HCT116 (cell line): ENCODE measurements at regions not wholly inside any gene's neighbourhood (a gene's known extent, or its start where the extent isn't known, plus 50 kb on each side); places are given as distances from the start of the nearest gene placed in this dataset.

Experiments
- ATAC-seq: fragments of 200-7000 bp; cut with Tn5 transposase; 2 replicates; pipeline ENCODE4 v1.9.1; 2020; ENCODE audit warnings: mild to moderate bottlenecking, moderate library complexity
- BruUV-seq: library from RNA; stranded (reverse); fragments of 400-500 nt; replicated peaks from 2 replicates; lab custom pipeline; 2021; lab: Mats Ljungman, UMichigan
- CTCF ChIA-PET: fragments of 300-600 bp; sonication (Branson Sonifier 250); formaldehyde crosslinking; loops from one replicate; lab custom pipeline; 2021; ENCODE audit warnings: antibody characterized with exemption; lab: Charles Lee
- POLR2A ChIA-PET: fragments of 300-600, 350-600 bp; sonication (Branson Sonifier 250); formaldehyde crosslinking; loops from one replicate; lab custom pipeline; 2021; ENCODE audit warnings: antibody characterized with exemption; lab: Charles Lee
- RAD21 ChIA-PET, 2 experiments: fragments of 300-600 bp; sonication (Branson Sonifier 250); formaldehyde crosslinking; loops; one replicate each; lab custom pipeline; 2023; ENCODE audit warnings: low total read pairs in 2 of 2; ENCODE audit not compliant: uncharacterized antibody in 2 of 2, unreplicated experiment in 2 of 2, low non-redundant PET in 1 of 2; lab: Charles Lee
- DNase-seq: peaks from one replicate; pipeline ENCODE4 v3.0.0-alpha.2; 2010; ENCODE audit warnings: low read depth, low spot score
- H2AFZ ChIP-seq: fragments of 200-600 bp; shearing (Covaris generic), sonication (generic); 2 replicates; pipeline ENCODE4 v1.6.1; 2017; ENCODE audit warnings: low read depth, mixed run types, mixed read lengths, antibody characterized with exemption, low read length; ENCODE audit not compliant: poor library complexity, severe bottlenecking
- H3K27ac ChIP-seq: 2 replicates; pipeline ENCODE4 v1.5.1; 2012; ENCODE audit warnings: low read depth, low read length
- H3K27me3 ChIP-seq: fragments of 200-600 bp; sonication (generic); 2 replicates; pipeline ENCODE4 v1.6.1; 2016; ENCODE audit warnings: mixed run types, low read length, mixed read lengths; ENCODE audit not compliant: insufficient read depth
- H3K36me3 ChIP-seq, 2 experiments: fragments of 200-500 bp in 1 of 2; fragments of 200-600 bp in 1 of 2; sonication (Bioruptor generic) in 1 of 2; sonication (generic) in 1 of 2; 2 replicates each; pipeline versions ENCODE4 v1.5.1 to v1.6.1; 2014 to 2016; ENCODE audit warnings: low read length in 2 of 2, inconsistent platforms in 1 of 2, mixed read lengths in 1 of 2, mixed run types in 1 of 2; ENCODE audit not compliant: insufficient read depth in 2 of 2, control insufficient read depth in 1 of 2
- H3K4me1 ChIP-seq, 2 experiments: fragments of 200-600 bp in 1 of 2; sonication (generic) in 1 of 2; 2 replicates each; pipeline versions ENCODE4 v1.5.1 to v1.6.1; 2012 to 2017; ENCODE audit warnings: low read length in 2 of 2, inconsistent platforms in 1 of 2, mild to moderate bottlenecking in 1 of 2, mixed read lengths in 1 of 2, mixed run types in 1 of 2, moderate library complexity in 1 of 2; ENCODE audit not compliant: insufficient read depth in 2 of 2, control insufficient read depth in 1 of 2
- H3K4me2 ChIP-seq: fragments of 200-600 bp; sonication (generic); 2 replicates; pipeline ENCODE4 v1.6.1; 2017; ENCODE audit warnings: mixed run types, low read length, mixed read lengths
- H3K4me3 ChIP-seq, 2 experiments: fragments of 200-600 bp in 1 of 2; sonication (generic) in 1 of 2; replicated peaks in 1 of 2; 2 replicates each; pipeline ENCODE4 v1.5.1; 2011 to 2016; ENCODE audit warnings: low read length in 2 of 2, control low read depth in 1 of 2, low read depth in 1 of 2, mild to moderate bottlenecking in 1 of 2, mixed read lengths in 1 of 2, mixed run types in 1 of 2
- H3K79me2 ChIP-seq: fragments of 200-600 bp; sonication (generic); 2 replicates; pipeline ENCODE4 v1.6.1; 2017; ENCODE audit warnings: mild to moderate bottlenecking, mixed run types, low read length, moderate library complexity, mixed read lengths; ENCODE audit not compliant: insufficient read depth
- H3K9ac ChIP-seq: fragments of 200-600 bp; sonication (generic); 2 replicates; pipeline ENCODE4 v1.6.1; 2016; ENCODE audit warnings: low read length, mixed read lengths
- H3K9me2 ChIP-seq: fragments of 200-600 bp; sonication (generic), shearing (Covaris generic); 2 replicates; pipeline ENCODE4 v1.6.1; 2017; ENCODE audit warnings: mixed run types, mild to moderate bottlenecking, moderate library complexity; ENCODE audit not compliant: insufficient read depth
- H3K9me3 ChIP-seq, 2 experiments: fragments of 200-500 bp in 1 of 2; fragments of 200-600 bp in 1 of 2; sonication (Bioruptor generic) in 1 of 2; sonication (generic) in 1 of 2; 2 replicates each; pipeline ENCODE4 v1.6.1; 2014 to 2017; ENCODE audit warnings: low read length in 2 of 2, mixed read lengths in 2 of 2, inconsistent platforms in 1 of 2, low read depth in 1 of 2, mild to moderate bottlenecking in 1 of 2, mixed run types in 1 of 2, moderate library complexity in 1 of 2; ENCODE audit not compliant: control insufficient read depth in 1 of 2, insufficient read depth in 1 of 2
- H4K20me1 ChIP-seq: fragments of 200-600 bp; sonication (generic), shearing (Covaris generic); 2 replicates; pipeline ENCODE4 v1.6.1; 2017; ENCODE audit warnings: mixed run types, mild to moderate bottlenecking, moderate library complexity; ENCODE audit not compliant: insufficient read depth
- CBX3 ChIP-seq: IDR thresholded peaks from 2 replicates; pipeline ENCODE4 v1.6.1; 2012; ENCODE audit warnings: low read depth
- CEBPB ChIP-seq: IDR thresholded peaks from 2 replicates; pipeline ENCODE4 v1.6.1; 2012; ENCODE audit warnings: low read depth
- EGR1 ChIP-seq: IDR thresholded peaks from 2 replicates; pipeline ENCODE4 v1.6.1; 2012; ENCODE audit warnings: low read depth
- ELF1 ChIP-seq: IDR thresholded peaks from 2 replicates; pipeline ENCODE4 v1.6.1; 2012; ENCODE audit warnings: low read depth, borderline replicate concordance
- EZH2 ChIP-seq: fragments of 200-600 bp; sonication (generic); IDR thresholded peaks from 2 replicates; pipeline ENCODE4 v1.6.1; 2017; ENCODE audit warnings: antibody characterized with exemption, mixed run types
- EZH2phosphoT487 ChIP-seq: fragments of 200-600 bp; IDR thresholded peaks from 2 replicates; pipeline ENCODE4 v1.6.1; 2018; ENCODE audit warnings: antibody characterized with exemption, borderline replicate concordance
- FOSL1 ChIP-seq: IDR thresholded peaks from 2 replicates; pipeline ENCODE4 v1.6.1; 2012; ENCODE audit warnings: low read depth
- JUND ChIP-seq: IDR thresholded peaks from 2 replicates; pipeline ENCODE4 v1.6.1; 2012
- POLR2A ChIP-seq: IDR thresholded peaks from 2 replicates; pipeline ENCODE4 v1.7.0; 2011; ENCODE audit warnings: borderline replicate concordance; ENCODE audit not compliant: insufficient read depth, insufficient read length; ENCODE audit errors: extremely low read depth
- POLR2AphosphoS5 ChIP-seq: IDR thresholded peaks from 2 replicates; pipeline ENCODE4 v1.6.1; 2011; ENCODE audit warnings: mild to moderate bottlenecking, low read depth, low read length, moderate library complexity
- RAD21 ChIP-seq: IDR thresholded peaks from 2 replicates; pipeline ENCODE4 v1.6.1; 2012; ENCODE audit warnings: low read depth, mild to moderate bottlenecking
- REST ChIP-seq: IDR thresholded peaks from 2 replicates; pipeline ENCODE4 v1.6.1; 2012; ENCODE audit warnings: low read depth
- SIN3A ChIP-seq: IDR thresholded peaks from 2 replicates; pipeline ENCODE4 v1.6.1; 2012; ENCODE audit warnings: low read depth
- SRF ChIP-seq: IDR thresholded peaks from 2 replicates; pipeline ENCODE4 v1.6.1; 2012; ENCODE audit warnings: low read depth
- TCF7L2 ChIP-seq: IDR thresholded peaks from 2 replicates; pipeline ENCODE4 v1.7.0; 2011; ENCODE audit warnings: borderline replicate concordance, inconsistent platforms; ENCODE audit not compliant: insufficient read depth, insufficient read length; ENCODE audit errors: extremely low read depth
- YY1 ChIP-seq: IDR thresholded peaks from 2 replicates; pipeline ENCODE4 v1.6.1; 2011; ENCODE audit warnings: low read length, low read depth, moderate library complexity, mild to moderate bottlenecking; ENCODE audit not compliant: insufficient replicate concordance; ENCODE audit errors: extremely low read depth
- ZFX ChIP-seq: fragments of 450-650 bp; IDR thresholded peaks from 2 replicates; pipeline ENCODE4 v1.6.1; 2017
- ZNF274 ChIP-seq: fragments of 200-500 bp; sonication (Bioruptor generic); IDR thresholded peaks from 2 replicates; pipeline ENCODE4 v1.6.1; 2014; ENCODE audit warnings: mild to moderate bottlenecking, low read depth, low read length, inconsistent platforms
- intact Hi-C: fragments of 100-400 bp; cut with micrococcal nuclease; formaldehyde crosslinking; loops from 2 replicates; pipeline ENCODE4 v1.10.0; 2022
- TF ChIP-seq, protein P1 (sequence below): IDR thresholded peaks from 2 replicates; pipeline ENCODE4 v1.6.1; 2012

DNA sequence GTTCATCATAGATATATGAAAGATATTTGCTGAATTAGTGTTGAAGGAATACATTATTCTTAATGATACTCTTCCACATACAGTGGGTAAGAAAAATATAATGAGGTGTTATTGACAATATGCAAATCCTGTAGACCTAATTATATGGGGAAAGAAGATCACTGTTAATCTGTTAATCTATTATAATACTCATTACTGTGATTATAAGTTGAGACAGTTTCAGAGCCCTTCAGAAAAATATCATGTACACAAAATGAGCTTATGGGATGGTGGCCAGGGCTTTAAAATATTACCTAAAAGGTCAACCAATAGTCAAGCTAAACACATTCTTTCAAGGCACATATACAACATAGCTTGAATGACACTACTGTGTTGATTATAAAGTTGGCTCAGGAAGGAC, 163.5 kb downstream of the NOL4 start:
- H2AFZ ChIP-seq: no peak overlapping the region
- no TSS peak for BruUV-seq

DNA sequence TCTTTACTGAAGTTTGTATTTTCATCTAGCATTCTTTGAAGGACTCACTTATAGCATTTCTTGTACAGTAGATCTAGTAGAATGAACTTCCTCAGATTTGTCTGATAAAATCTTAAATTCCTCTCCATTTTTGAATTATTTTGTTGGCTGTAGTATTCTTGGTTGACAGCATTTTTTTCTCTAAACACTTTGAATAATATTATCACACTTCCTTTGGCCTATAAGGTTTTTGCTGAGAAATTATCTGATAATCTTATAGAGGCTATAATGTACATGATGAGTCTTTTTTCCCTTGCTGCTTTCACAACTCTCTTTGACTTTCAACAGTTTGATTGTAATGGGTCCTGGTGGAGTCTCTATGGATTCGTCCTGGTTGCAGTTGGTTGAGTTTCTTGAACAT, 169.5 kb downstream of the NOL4 start:
- DNase-seq: no peak
- no peaks in the 10 kb centered on the region for H3K9me2 ChIP-seq
- intact Hi-C loops: no loop called here
- POLR2A ChIA-PET: no interaction called here
- ATAC-seq: no peak
- RAD21 ChIA-PET: no interaction called here
- H3K9ac ChIP-seq: no peak overlapping the region
- no peaks in the 10 kb centered on the region for H3K36me3 ChIP-seq
- no peak overlapping the region for H3K27ac ChIP-seq
- no peaks in the 10 kb centered on the region for H3K4me1 ChIP-seq
- no TSS peak for BruUV-seq
- CTCF ChIA-PET: no interaction called here
- TF ChIP-seq ZFX: no peak
- TF ChIP-seq TCF7L2: no peak
- no peak for TF ChIP-seq JUND
- no peak for TF ChIP-seq POLR2AphosphoS5
- no peak for TF ChIP-seq YY1
- TF ChIP-seq ELF1: no peak
- TF ChIP-seq, protein P1, sequence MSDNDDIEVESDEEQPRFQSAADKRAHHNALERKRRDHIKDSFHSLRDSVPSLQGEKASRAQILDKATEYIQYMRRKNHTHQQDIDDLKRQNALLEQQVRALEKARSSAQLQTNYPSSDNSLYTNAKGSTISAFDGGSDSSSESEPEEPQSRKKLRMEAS: no peak
- TF ChIP-seq CEBPB: no peak
- no peak for TF ChIP-seq SIN3A
- no peak for TF ChIP-seq EZH2phosphoT487
- no peak for TF ChIP-seq REST
- TF ChIP-seq CBX3: no peak
- no peak for TF ChIP-seq FOSL1
- TF ChIP-seq EGR1: no peak
- TF ChIP-seq SRF: no peak
- no peak overlapping the region for H3K4me3 ChIP-seq
- peaks cover 0 to 12% of the 10 kb centered on the region in 2 experiments; a peak in 2 of 4 replicates for H3K9me3 ChIP-seq
- no peak overlapping the region for H2AFZ ChIP-seq
- no peaks in the 10 kb centered on the region for H4K20me1 ChIP-seq
- no peaks in the 10 kb centered on the region for H3K27me3 ChIP-seq
- H3K79me2 ChIP-seq: no peaks in the 10 kb centered on the region
- H3K4me2 ChIP-seq: no peak overlapping the region

More for the DNA sequence above, 163.5 kb downstream of the NOL4 start:
- Histone ChIP-seq H3K27ac (no peak overlapping the region), H3K4me3 (no peak overlapping the region), H3K4me1 (no peaks in the 10 kb centered on the region), H3K27me3 (no peaks in the 10 kb centered on the region), H3K36me3 (no peaks in the 10 kb centered on the region), H3K9me2 (no peaks in the 10 kb centered on the region), H4K20me1 (no peaks in the 10 kb centered on the region), H3K9ac (no peak overlapping the region), H3K9me3 (peaks cover 0 to 16% of the 10 kb centered on the region in 2 experiments; a peak in 2 of 4 replicates), H3K4me2 (no peak overlapping the region), H3K79me2 (no peaks in the 10 kb centered on the region)
- RAD21 ChIA-PET: no interaction called here
- no peak for DNase-seq
- POLR2A ChIA-PET: no interaction called here
- CTCF ChIA-PET: no interaction called here
- intact Hi-C loops: no loop called here
- no peak for ATAC-seq
- TF ChIP-seq ZFX: no peak
- no peak for TF ChIP-seq POLR2AphosphoS5
- no peak for TF ChIP-seq RAD21
- no peak for TF ChIP-seq JUND
- TF ChIP-seq, protein P1: no peak
- TF ChIP-seq TCF7L2: no peak
- TF ChIP-seq EZH2: no peak
- no peak for TF ChIP-seq EZH2phosphoT487
- TF ChIP-seq ZNF274: no peak
- no peak for TF ChIP-seq CBX3
- no peak for TF ChIP-seq SIN3A
- no peak for TF ChIP-seq POLR2A
